ENCODE measurements at regions not wholly inside any gene's neighbourhood (a gene's known extent, or its start where the extent isn't known, plus 50 kb on each side); places are given as distances from the start of the nearest gene placed in this dataset.

GRCh38 chr15:47548986-47549385 is 168.3 kb upstream of the SEMA6D start:
- Mint-ChIP-seq H3K27me3 (no peaks in the 10 kb centered on the region), H3K4me3 (no peak overlapping the region), H3K9me3 (ENCODE audit: insufficient read depth) (no peaks in the 10 kb centered on the region), H3K4me1 (no peaks in the 10 kb centered on the region), H3K27ac (no peak overlapping the region)
- Histone ChIP-seq H3K27me3 (replicated peaks in 1 of 4; ENCODE audit: control extremely low read depth in 1 of 4, control insufficient read depth in 3 of 4, insufficient read depth in 4 of 4, low read length in 3 of 4) (no peaks in the 10 kb centered on the region), H3K4me2 (replicated peaks; ENCODE audit: low read depth, low read length, poor library complexity, severe bottlenecking) (no peak overlapping the region), H3K9me3 (ENCODE audit: control extremely low read depth in 1 of 3, control insufficient read depth in 2 of 3, insufficient read depth in 1 of 3, low read length in 2 of 3) (no peaks in the 10 kb centered on the region), H2AFZ (ENCODE audit: insufficient read depth, low read depth, low read length, poor library complexity, severe bottlenecking) (no peak overlapping the region), H3K4me1 (ENCODE audit: control insufficient read depth in 2 of 2, insufficient read depth in 2 of 2, low read length in 2 of 2) (no peaks in the 10 kb centered on the region), H3K36me3 (replicated peaks in 1 of 2; ENCODE audit: control extremely low read depth in 1 of 2, control insufficient read depth in 1 of 2, extremely low read depth in 1 of 2, insufficient read depth in 2 of 2, low read length in 1 of 2) (no peaks in the 10 kb centered on the region), H4K20me1 (ENCODE audit: control insufficient read depth, insufficient read depth, low read length, poor library complexity, severe bottlenecking) (no peaks in the 10 kb centered on the region), H3K9ac (ENCODE audit: low read length) (no peak overlapping the region), H3K27ac (ENCODE audit: low read length in 2 of 2) (no peak overlapping the region), H3K4me3 (ENCODE audit: control extremely low read depth in 1 of 5, extremely low read depth in 1 of 5, insufficient read depth in 1 of 5, low read depth in 2 of 5, low read length in 4 of 5) (no peak overlapping the region), H3K79me2 (ENCODE audit: control insufficient read depth, insufficient read depth, low read length) (no peaks in the 10 kb centered on the region)
- ChIA-PET POLR2A (no interaction called here), CTCF (no interaction called here)
- WGBS (ENCODE audit: insufficient coverage), result 33% methylated on average over 1 of the region's 3 CpGs
- no peak for ATAC-seq (ENCODE audit: low read depth)
- no peak for DNase-seq
- no peak for TF ChIP-seq EZH2 (IDR thresholded peaks at IDR 0.05; ENCODE audit: borderline replicate concordance, insufficient read depth, low read depth, low read length, poor library complexity, severe bottlenecking)
- TF ChIP-seq CTCF (IDR thresholded peaks at IDR 0.05), result no peak
- intact Hi-C loops (cut with micrococcal nuclease), result no loop called here

GRCh38 chr15:47551079-47551478 is 166.2 kb upstream of the SEMA6D start:
- intact Hi-C loops (cut with micrococcal nuclease), result no loop called here
- no peaks in the 10 kb centered on the region for H3K27me3 Mint-ChIP-seq
- WGBS (ENCODE audit: insufficient coverage), result 100% methylated on average over 1 of the region's 1 CpG
- no peaks in the 10 kb centered on the region for H3K9me3 Mint-ChIP-seq (ENCODE audit: insufficient read depth)
- POLR2A ChIA-PET, result no interaction called here
- TF ChIP-seq CTCF (IDR thresholded peaks at IDR 0.05) (no peak), EZH2 (IDR thresholded peaks at IDR 0.05; ENCODE audit: borderline replicate concordance, insufficient read depth, low read depth, low read length, poor library complexity, severe bottlenecking) (no peak)
- H3K9me3 ChIP-seq (ENCODE audit: control extremely low read depth in 1 of 3, control insufficient read depth in 2 of 3, insufficient read depth in 1 of 3, low read length in 2 of 3), result no peaks in the 10 kb centered on the region
- no peaks in the 10 kb centered on the region for H3K27me3 ChIP-seq (replicated peaks in 1 of 4; ENCODE audit: control extremely low read depth in 1 of 4, control insufficient read depth in 3 of 4, insufficient read depth in 4 of 4, low read length in 3 of 4)
- H3K27ac Mint-ChIP-seq, result no peak overlapping the region
- H2AFZ ChIP-seq (ENCODE audit: insufficient read depth, low read depth, low read length, poor library complexity, severe bottlenecking), result no peak overlapping the region
- H3K4me3 ChIP-seq (ENCODE audit: control extremely low read depth in 1 of 5, extremely low read depth in 1 of 5, insufficient read depth in 1 of 5, low read depth in 2 of 5, low read length in 4 of 5), result no peak overlapping the region
- CTCF ChIA-PET, result no interaction called here
- H3K4me1 Mint-ChIP-seq, result no peaks in the 10 kb centered on the region
- H3K4me3 Mint-ChIP-seq, result no peak overlapping the region
- H3K36me3 ChIP-seq (replicated peaks in 1 of 2; ENCODE audit: control extremely low read depth in 1 of 2, control insufficient read depth in 1 of 2, extremely low read depth in 1 of 2, insufficient read depth in 2 of 2, low read length in 1 of 2), result no peaks in the 10 kb centered on the region
- no peaks in the 10 kb centered on the region for H3K4me1 ChIP-seq (ENCODE audit: control insufficient read depth in 2 of 2, insufficient read depth in 2 of 2, low read length in 2 of 2)
- H3K27ac ChIP-seq (ENCODE audit: low read length in 2 of 2), result no peak overlapping the region
- no peak overlapping the region for H3K4me2 ChIP-seq (replicated peaks; ENCODE audit: low read depth, low read length, poor library complexity, severe bottlenecking)
- H3K9ac ChIP-seq (ENCODE audit: low read length), result no peak overlapping the region
- DNase-seq, result no peak
- H4K20me1 ChIP-seq (ENCODE audit: control insufficient read depth, insufficient read depth, low read length, poor library complexity, severe bottlenecking), result no peaks in the 10 kb centered on the region
- ATAC-seq (ENCODE audit: low read depth), result no peak
- H3K79me2 ChIP-seq (ENCODE audit: control insufficient read depth, insufficient read depth, low read length), result no peaks in the 10 kb centered on the region

All from B cell (primary cell).